ENCODE measurements at regions not wholly inside any gene's neighbourhood (a gene's known extent, or its start where the extent isn't known, plus 50 kb on each side); places are given as distances from the start of the nearest gene placed in this dataset.

DNA sequence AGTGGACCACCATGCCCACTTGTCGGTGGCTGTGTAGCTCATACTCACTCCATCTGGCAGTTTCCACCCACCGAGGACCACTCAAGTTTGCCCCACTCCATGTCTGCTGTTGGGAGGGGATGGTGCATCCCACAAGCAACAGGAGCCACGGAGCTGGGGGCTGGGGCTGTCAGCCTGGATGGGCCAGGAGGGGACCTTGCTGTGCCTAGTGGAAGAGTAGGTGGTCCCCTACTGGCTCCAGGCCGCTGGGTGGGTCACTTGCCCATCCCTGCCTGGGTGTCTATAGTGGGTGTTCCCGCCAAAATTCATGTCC is 57.0 kb downstream of the SMIM38 start:
- TF ChIP-seq PATZ1 (CRISPR knock-in tag; IDR thresholded peaks at IDR 0.05; ENCODE audit: borderline replicate concordance) (no peak), TCF4 (CRISPR knock-in tag; IDR thresholded peaks at IDR 0.05; ENCODE audit: borderline replicate concordance) (no peak), ZFP30 (CRISPR knock-in tag; IDR thresholded peaks at IDR 0.05) (no peak), POU6F1 (CRISPR knock-in tag; IDR thresholded peaks at IDR 0.05; ENCODE audit: borderline replicate concordance, low read depth) (no peak), CSDC2 (CRISPR knock-in tag; IDR thresholded peaks at IDR 0.05) (no peak), TOX (CRISPR knock-in tag; IDR thresholded peaks at IDR 0.05; ENCODE audit: borderline replicate concordance) (no peak), PPARA (CRISPR knock-in tag; IDR thresholded peaks at IDR 0.05; ENCODE audit: borderline replicate concordance) (no peak)
- TF ChIP-seq, protein P1, sequence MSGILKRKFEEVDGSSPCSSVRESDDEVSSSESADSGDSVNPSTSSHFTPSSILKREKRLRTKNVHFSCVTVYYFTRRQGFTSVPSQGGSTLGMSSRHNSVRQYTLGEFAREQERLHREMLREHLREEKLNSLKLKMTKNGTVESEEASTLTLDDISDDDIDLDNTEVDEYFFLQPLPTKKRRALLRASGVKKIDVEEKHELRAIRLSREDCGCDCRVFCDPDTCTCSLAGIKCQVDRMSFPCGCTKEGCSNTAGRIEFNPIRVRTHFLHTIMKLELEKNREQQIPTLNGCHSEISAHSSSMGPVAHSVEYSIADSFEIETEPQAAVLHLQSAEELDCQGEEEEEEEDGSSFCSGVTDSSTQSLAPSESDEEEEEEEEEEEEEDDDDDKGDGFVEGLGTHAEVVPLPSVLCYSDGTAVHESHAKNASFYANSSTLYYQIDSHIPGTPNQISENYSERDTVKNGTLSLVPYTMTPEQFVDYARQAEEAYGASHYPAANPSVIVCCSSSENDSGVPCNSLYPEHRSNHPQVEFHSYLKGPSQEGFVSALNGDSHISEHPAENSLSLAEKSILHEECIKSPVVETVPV (CRISPR knock-in tag; IDR thresholded peaks at IDR 0.05) = no peak
